ENCODE measurements at regions not wholly inside any gene's neighbourhood (a gene's known extent, or its start where the extent isn't known, plus 50 kb on each side); places are given as distances from the start of the nearest gene placed in this dataset.
"Not testable (repeated sequence)": the region's sequence is repeated elsewhere in the genome, so short reads cannot be mapped to it uniquely, and the experiment has no call there.

DNA sequence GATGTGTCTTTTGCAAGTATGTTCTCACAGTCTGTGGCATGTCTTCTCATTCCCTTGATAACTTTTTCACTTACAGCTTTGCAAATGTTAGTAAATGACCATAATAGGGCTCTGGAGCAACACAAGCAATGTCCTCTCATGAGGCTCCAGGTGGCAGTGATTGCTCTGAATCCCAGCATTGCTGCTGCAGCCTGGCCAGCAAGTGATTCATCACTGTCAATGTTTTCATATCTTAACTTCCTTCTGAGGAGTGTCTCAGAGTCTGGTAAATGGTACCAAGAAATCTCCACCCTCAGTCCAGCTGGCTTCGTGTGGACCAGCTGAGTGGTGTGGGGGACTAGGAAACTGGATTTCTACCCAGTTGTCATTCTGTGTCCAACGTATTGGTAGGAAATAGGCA lies 139.6 kb downstream of the MYLK4 start:
- no peak for DNase-seq (ENCODE audit: low read depth, low spot score)

DNA sequence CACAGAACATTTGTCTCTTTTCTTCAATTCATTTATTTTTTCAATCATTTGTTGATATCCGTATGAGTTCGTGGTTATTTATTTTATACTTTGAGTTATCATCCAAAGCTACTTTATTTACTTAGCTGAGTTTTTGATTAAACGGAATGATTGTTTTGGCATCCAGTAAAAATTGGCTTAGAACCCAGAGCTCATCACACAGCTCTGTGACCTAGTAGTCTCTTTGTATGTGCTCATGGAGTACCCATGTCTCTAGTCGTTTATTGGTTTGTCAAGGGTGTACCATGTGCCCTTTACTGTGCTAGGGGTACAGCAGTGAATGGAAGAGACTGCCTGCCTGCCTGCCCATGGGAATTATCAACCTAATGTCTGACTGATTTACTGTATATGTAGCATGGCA lies 142.2 kb downstream of the MYLK4 start:
- DNase-seq (ENCODE audit: low read depth, low spot score), result no peak

DNA sequence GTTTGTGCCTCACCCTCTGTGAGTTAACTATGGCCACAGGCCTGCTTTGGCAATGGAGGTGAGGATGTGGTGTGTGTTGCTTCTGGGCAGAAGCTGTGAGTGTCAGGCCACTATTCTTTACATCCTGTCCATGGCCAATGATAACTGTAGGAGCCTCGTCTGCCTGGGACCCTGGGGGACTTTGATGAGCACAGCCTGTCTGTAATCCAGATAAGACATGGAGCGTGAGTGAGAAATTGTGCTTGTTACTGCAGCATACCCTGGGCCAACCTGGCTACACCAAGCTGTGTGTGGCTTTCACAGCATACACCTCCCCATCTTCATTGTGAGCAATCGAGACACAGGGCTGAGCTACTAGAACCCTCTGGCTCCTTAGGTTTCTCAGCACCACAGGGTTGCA lies 150.4 kb downstream of the MYLK4 start:
- DNase-seq (ENCODE audit: low read depth, low spot score), result no peak

DNA sequence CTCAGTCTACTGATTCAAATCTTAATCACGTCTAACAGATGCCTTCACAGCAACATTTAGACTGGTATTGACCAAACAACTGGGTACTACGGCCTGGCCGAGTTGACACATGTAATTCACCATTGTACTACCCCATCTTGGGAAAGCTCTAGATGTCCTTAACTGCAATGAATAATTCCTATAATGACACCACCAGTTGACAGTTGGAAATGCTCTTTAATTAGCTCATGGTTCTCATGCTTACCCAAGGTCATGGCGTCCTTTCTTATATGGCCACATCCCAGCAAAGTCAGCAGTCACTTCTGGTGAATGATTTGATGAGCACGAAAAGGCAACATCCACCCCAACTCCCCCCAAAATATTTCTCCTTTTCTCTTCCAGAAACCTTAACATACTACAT lies 150.9 kb downstream of the MYLK4 start:
- no peak for DNase-seq (ENCODE audit: low read depth, low spot score)

DNA sequence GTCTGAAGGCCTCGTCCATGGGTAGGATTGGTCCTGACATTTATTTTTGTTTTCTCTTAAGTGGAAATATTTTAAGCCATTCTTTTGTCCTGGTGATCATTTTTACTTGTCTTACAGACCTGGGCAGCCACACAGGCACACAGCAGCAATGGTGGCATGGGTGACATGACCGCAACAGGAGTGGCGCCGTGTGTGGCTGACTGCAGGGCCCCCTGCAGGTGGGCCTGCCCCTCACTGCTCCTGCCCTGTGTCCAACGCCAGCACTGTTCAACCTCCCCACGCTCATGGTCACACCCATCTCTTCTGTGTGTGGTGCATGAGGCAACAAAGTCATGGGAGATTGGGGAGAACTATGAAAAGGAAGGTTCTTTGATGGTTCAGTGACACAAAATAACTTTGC lies 151.9 kb downstream of the MYLK4 start:
- no peak for DNase-seq (ENCODE audit: low read depth, low spot score)

DNA sequence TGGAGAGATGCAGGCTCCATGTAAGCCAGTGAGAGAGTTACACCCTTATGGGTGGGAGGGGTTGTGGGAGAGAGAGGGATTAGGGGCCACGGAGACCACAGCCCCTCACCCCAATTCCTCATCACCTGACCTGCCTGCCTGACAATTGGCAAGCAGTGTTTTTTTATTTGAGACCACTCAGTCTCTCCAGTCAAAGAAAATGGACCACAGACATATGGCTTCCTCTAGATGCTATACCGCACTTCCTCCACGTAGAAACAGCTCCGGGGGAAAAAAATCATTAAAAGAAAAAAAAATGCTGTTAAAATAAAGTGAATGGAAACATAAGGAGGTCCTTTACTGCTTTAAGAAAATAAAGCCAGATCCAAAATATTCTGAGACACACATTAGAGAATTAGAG lies 152.7 kb downstream of the MYLK4 start:
- DNase-seq (ENCODE audit: low read depth, low spot score), result no peak

DNA sequence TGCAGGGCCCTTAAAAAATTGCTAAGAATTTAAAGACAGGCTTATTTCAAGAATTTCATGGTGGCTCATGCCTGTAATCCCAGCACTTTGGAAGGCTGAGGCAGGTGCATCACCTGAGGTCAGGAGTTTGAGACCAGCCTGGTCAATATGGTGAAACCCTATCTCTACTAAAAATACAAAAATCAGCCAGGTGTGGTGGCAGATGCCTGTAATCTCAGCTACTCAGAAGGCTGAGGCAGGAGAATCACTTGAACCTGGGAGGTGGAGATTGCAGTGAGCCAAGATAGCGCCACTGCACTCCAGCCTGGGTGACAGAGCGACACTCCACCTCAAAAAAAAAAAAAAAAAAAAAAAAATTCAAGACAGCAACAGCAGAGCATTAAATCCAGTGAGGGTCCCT lies 153.3 kb downstream of the MYLK4 start:
- not testable (repeated sequence) for DNase-seq (ENCODE audit: low read depth, low spot score)

DNA sequence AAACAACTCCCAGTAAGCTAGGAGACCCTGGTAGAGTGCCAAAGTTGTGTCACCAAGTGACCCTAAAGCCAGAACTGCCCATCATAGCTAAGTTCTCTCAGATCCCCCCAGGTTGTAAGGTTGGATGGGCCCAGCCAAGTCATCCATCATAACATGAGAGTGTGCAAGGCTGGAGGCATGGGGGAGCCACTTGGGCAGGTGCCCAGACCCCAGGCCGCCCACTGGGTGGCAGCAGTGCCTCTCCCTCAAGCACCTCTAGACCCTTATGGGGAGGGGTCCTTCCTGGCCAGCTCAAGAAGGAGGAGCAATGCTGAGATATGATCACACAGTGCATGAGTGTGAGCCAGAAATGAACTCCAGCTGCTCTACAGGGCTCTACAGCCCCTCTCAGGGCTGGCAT lies 154.5 kb downstream of the MYLK4 start:
- DNase-seq (ENCODE audit: low read depth, low spot score), result peak; percentile 53

DNA sequence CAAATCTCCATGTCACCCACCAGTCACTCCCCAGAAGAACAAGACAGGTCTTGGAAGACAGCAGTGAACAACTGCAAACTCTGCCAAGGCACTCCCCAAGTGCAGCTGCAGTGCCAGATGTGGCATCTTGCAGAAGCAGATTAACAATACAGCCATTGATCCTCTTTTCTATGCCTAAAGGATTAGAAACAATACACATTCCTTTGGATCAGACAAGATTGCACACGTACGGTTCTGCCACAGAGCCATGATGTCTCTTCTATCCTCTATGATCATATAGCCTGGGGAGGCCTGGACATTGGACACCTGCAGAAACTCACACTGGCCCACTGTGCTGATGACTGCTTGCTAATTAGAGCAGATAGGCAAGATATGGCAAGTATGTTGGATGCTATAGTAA lies 155.9 kb downstream of the MYLK4 start:
- DNase-seq (ENCODE audit: low read depth, low spot score), result no peak

DNA sequence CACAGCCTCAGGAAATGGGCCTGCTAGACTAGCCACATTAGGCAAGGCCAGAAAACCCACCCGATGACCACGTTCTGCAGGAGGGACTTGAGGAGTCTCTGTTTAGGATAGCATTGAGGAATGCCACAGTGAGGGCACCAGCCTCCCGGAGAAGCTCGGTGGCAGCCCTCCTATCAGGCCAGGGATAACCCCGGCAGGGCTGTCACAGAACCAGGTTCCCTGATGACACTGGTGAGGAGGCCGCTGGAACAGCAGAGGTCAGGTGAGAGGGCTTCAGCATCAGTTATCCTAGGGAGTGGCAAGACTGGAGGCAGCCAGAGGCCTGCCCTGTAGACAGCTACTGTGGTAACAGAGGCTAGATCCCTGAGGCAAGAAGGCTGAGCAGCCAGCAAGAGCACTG lies 157.6 kb downstream of the MYLK4 start:
- no peak for DNase-seq (ENCODE audit: low read depth, low spot score)

DNA sequence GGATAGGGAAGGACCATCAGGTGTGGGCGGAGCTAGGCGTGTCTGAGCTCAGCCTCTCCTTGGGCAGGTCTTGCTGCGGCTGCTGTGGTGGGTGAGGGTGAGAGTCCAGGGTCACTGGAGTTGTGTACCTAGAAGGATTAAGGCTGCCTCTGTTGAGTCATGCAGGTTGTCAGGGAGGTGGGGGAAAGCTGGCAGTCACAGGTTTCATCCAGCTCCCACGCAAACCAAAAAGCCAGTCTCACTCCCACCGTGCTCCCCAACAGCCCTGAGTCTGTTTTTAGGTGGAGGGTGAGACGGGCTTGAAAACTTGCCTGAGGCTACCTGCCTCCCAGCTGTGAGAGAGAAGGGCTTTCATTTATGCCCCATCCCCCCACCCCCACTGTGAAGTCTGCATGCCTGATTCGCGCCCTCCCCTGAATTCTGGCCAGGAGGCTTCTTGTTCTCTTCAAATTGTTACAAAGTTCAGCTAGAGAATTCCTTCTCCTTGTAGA lies 161.5 kb downstream of the MYLK4 start:
- DNase-seq (ENCODE audit: low read depth, low spot score), result peak; percentile 89

DNA sequence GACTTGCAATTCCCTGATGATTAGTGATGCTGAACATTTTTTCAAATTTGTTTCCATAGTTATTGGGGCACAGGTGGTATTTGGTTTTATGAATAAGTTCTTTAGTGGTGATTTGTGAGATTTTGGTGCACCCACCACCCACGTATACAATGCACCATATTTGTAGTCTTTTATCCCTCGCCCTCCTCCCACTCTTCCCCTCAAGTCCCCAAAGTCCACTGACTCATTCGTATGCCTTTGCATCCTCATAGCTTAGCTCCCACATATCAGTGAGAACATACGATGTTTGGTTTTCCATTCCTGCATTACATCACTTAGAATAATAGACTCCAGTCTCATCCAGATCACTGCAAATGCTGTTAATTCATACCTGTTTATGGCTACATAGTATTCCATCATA lies 167.3 kb downstream of the MYLK4 start:
- no peak for DNase-seq (ENCODE audit: low read depth, low spot score)

DNA sequence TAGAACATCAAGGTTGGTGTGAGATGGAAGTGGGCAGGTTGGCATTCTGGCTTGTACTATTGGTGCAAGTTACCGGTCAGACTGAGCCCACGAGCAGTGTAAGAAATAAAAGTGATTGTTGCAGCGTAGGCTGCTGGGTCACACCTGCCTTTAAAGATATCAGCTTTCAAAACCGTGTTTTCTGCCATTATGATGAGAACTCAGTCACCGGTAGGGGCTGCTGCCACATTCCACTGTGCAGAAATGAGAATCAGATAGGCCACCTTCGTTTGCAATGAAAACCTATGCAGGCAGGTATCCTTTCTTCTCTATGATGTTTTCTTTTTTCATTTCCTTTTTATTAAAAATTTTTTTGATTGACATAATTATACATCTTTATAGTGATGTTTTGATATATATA lies 168.5 kb downstream of the MYLK4 start:
- no peak for DNase-seq (ENCODE audit: low read depth, low spot score)

DNA sequence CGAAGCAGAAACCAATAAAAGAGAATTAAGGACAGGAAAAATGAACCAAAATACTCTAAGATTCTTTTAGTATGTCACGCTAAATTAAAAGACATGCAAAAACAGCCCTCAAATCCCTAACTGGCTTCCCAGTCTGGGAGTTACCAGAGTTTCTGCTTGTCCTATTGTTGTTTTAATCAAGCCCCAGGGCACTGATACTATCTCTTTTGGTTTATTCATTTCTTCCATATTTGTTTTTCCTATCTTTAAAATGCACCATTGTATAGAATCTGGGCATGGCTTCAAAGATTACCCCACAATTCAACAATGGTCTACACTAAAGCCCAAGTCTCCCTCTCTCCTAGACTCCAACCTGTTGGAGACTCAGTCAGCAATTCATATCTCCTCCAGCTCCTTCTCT lies 169.1 kb downstream of the MYLK4 start:
- DNase-seq (ENCODE audit: low read depth, low spot score), result no peak

DNA sequence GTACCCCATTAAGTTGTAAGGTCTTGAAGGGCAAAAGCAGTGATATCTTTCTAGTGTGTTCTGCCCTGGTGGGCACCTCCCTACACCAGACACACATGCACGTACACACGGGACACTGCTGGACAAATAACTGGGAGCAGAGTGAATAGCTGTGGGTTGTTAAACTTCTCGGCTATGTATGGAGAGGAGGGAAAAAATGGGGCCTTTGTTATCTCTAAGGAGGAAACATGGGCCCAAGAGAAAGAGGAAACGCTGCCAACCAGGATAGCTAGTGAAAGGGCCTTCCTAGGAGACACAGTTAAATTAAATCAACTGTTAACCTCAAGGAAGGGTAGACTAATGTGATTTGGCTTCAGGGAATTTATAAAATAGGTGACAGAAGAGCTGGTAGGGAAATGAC lies 169.7 kb downstream of the MYLK4 start:
- no peak for DNase-seq (ENCODE audit: low read depth, low spot score)

DNA sequence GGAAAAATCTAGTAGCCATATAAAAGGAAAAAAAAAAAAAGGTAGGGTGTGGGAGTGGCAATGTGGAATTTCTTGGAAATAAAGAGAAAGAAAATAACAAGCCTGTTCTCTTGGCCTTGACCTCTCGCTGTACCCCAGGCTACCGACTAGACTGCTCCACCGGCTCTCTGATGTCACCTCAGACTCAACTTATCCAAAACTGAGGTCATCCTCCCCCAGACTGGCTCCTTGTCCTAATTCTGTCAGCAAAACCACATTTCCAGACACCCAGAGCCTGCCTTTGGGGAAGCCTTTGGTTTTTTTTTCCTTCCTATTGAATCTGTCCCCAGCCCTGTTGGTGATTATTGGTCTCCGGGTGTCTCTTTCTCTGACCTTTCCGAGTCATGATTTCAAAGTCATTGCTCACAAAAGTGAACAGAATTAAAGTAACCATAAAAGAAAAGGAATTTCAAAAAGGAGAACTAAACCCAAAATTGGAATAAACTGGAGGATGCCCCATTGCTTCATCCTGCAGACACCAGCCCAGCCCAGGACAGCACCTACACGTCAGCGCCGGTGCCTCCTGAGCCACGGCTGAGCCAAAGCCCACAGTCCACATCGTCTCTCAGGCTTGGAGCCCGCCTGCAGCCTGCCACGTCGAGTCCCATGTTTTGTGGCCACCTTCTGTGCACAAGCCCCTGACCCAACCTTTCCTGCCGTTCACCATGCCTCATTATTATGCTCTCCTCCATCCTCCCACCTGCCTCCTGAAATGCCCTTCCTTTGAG lies 170.7 kb downstream of the MYLK4 start:
- DNase-seq (ENCODE audit: low read depth, low spot score), result no peak

DNA sequence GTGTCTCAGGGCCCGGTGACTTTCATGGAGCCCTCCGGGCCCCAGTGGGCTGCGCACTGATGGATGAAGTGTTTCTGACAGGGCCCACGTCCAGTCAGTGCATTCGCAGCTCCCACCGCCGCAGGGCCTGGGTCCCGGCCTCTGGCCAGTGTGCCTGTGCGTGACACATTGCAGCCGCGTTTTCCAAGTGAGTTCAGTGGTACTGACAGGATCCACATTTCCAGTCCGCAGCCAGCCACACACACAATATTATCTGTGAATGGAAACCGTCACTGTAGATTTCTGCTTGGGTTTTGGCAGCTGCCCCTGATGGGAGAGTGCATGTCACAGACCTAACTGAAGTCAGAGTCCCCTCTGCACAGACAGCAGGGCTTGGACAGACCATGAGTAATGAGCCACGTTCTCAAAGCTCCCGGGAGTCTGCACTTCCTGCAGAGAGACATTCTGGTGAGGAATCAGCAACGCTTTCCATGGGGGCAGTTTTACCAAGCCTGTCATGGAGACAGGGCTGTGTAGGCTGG lies 171.4 kb downstream of the MYLK4 start:
- peak; percentile 18 for DNase-seq (ENCODE audit: low read depth, low spot score)

DNA sequence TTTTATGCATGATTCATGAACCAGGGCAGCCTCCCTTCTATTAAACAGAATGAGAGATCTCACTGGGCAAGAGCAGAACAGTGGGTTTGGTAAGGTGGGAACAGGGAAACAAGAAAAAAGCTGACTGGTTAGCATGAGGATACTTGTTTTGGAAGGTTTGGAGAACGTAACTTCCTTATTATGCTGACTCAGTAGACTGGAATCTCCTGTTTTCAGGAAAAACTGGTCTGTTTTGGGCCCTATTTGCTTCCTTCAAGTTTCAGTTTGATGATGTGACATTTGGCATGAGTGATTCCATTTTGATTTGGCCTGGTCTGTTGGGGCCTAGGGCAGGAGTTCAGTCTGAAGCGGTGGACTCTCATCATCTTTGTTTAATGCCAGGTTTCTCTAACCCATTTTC lies 172.0 kb downstream of the MYLK4 start:
- peak; percentile 26 for DNase-seq (ENCODE audit: low read depth, low spot score)

DNA sequence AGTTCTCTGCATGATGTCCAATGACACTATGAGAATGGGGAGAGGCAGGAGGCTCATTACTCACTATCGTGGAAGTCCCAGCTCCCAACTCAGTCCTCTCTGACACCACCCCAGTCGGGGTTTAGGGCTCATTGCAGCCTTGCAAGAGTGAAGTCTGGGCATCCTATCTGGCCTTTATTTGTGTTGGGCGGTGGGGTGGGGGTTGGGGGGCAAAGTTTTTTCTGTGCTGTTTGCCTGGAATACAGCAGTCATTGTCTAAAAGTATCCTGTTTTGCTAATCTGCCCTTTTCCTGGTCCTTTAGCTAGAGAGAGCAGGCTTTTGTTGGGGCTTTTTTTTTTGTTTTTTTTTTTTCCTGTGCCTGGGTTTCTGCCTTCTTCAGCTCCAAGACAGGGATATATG lies 174.2 kb downstream of the MYLK4 start:
- DNase-seq (ENCODE audit: low read depth, low spot score), result no peak

DNA sequence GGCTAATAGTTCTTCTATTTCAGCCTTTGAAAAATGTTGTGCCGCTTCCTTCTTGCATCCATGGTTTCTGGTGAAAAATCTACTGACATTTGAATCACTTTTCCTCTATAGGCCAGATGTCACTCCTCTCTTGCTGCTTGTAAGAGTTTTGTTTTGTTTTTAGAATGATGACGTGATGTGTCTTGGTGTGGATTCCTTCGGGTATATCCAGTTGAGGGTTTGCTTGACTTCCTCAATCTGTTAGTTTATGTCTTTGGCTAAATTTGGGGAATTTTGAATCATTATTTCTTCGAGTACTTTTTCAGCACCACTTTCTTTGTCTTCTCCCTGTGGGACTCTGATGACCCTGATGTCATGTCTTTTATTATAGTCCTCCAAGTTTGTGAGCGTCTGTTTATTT lies 175.5 kb downstream of the MYLK4 start:
- DNase-seq (ENCODE audit: low read depth, low spot score), result no peak

DNA sequence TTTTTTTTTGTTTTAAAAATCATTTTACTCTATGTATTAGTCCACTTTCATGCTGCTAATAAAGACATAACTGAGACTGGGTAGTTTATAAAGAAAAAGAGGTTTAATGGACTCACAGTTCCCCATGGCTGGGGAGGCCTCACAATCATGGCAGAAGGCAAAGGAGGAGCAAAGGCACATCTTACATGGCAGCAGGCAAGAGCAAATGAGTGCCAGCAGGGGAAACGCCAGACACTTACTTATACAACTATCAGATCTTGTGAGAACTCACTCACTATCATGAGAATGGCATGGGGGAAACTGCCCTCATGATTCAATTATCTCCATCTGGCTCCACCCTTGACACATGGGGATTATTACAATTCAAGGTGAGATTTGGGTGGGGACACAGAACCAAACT lies 181.3 kb downstream of the MYLK4 start:
- DNase-seq (ENCODE audit: low read depth, low spot score), result not testable (repeated sequence)

DNA sequence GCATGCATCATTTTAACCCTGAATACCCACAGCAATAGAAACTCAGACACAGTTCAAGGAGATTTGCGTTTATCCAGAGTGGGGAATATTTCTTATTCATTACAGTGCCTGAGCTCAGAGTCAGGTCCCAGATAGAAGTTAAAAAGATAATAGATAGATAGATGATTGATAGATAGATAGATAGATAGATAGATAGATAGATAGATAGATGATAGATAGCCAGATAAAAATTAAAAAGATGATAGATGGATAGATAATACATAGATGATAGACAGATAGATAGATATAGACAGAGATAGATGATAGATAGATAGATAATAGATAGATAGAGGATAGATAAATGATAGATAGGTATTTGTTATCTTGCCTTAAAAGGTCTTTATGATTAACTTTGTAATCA lies 184.7 kb downstream of the MYLK4 start:
- no peak for DNase-seq (ENCODE audit: low read depth, low spot score)

DNA sequence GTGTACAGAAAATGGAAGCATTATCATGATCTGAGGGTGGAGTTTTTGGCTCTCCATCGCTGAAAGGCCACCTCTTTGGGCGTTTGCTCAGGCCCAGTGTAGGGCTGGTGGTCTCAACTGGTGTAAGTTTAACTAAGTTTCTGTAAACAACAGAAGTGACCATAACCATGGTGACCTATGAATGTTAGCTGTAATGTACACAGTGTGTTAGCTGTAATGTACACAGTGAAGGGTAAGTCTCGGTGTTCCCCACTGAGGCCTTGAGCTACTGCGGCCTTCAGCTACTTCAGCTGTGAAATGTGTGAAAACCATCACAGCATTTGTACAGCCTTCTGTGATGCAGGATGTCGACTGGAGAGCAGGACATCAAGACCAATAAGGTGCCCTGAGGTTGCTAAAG lies 185.2 kb downstream of the MYLK4 start:
- no peak for DNase-seq (ENCODE audit: low read depth, low spot score)

DNA sequence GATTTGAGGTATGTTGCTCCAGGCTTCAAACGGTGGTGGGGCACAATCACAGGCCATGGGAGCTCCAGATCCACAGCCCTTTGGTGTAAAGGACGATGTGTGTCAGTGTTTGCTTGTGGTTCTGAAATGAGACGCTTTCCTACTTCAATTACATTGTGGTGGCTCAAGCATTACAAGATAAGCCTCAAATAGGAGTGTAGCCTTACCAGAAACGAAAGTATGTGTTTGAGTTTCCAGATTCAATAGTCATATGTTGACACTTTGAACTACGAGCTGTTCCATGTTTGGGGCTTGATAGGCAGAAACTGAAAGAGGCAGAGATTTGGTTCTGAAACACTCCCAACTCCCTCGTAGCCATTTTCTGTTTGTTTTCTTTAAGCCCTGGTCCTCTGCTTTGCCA lies 187.1 kb downstream of the MYLK4 start:
- no peak for DNase-seq (ENCODE audit: low read depth, low spot score)
